ENCODE measurements at regions not wholly inside any gene's neighbourhood (a gene's known extent, or its start where the extent isn't known, plus 50 kb on each side); places are given as distances from the start of the nearest gene placed in this dataset.

DNA sequence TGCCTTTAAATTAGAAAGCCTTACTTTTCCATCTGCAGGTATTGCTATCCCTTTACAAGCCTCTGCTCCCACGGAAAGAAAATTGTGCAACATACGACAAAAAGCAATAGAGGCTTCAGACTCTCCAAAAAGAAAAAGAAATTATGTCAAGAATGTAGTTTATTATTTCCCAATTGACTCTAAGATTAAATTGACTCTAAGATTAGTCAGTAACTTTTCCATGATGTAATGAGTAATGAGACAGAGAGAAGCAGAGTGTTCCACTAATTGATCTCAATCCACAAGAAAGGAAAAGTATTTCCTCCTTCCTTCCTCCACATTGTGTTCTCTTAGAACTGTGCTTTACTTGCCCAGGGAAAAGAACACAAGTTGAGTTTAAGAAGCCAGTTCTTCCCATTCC lies 345.7 kb upstream of the HS3ST1 start:
- TF ChIP-seq, protein P1, sequence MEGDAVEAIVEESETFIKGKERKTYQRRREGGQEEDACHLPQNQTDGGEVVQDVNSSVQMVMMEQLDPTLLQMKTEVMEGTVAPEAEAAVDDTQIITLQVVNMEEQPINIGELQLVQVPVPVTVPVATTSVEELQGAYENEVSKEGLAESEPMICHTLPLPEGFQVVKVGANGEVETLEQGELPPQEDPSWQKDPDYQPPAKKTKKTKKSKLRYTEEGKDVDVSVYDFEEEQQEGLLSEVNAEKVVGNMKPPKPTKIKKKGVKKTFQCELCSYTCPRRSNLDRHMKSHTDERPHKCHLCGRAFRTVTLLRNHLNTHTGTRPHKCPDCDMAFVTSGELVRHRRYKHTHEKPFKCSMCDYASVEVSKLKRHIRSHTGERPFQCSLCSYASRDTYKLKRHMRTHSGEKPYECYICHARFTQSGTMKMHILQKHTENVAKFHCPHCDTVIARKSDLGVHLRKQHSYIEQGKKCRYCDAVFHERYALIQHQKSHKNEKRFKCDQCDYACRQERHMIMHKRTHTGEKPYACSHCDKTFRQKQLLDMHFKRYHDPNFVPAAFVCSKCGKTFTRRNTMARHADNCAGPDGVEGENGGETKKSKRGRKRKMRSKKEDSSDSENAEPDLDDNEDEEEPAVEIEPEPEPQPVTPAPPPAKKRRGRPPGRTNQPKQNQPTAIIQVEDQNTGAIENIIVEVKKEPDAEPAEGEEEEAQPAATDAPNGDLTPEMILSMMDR (IDR thresholded peaks at IDR 0.05): no peak
- TF ChIP-seq ZFX (IDR thresholded peaks at IDR 0.05; ENCODE audit: borderline replicate concordance): no peak
